ENCODE measurements at regions not wholly inside any gene's neighbourhood (a gene's known extent, or its start where the extent isn't known, plus 50 kb on each side); places are given as distances from the start of the nearest gene placed in this dataset.
A peak's percentile ranks its signal among the peaks of the same experiment; 100 is the strongest.

DNA sequence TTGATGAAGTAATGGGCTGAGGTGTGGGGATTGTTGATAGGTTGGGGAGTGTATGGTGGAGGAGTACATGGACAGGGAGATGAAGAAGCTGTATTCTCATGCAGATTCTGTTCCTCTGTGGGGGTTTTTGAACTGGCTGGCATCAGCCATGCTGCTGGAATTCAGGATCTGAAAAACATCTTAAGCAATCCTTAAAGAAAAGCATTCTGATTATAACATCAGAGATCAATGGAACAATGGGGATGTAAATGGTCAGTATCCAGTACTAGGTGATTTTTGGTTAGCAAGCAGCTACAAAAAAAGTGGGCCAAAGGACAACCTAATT lies 247.5 kb upstream of the GALNT17 start (continued):
- TF ChIP-seq, protein P1, sequence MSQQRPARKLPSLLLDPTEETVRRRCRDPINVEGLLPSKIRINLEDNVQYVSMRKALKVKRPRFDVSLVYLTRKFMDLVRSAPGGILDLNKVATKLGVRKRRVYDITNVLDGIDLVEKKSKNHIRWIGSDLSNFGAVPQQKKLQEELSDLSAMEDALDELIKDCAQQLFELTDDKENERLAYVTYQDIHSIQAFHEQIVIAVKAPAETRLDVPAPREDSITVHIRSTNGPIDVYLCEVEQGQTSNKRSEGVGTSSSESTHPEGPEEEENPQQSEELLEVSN (IDR thresholded peaks at IDR 0.05): no peak
- TF ChIP-seq JUN (IDR thresholded peaks at IDR 0.05; ENCODE audit: low read depth, low read length): no peak
- TF ChIP-seq SUZ12 (IDR thresholded peaks at IDR 0.05; ENCODE audit: low read length): no peak
- TF ChIP-seq TBP (IDR thresholded peaks at IDR 0.05; ENCODE audit: low read depth, low read length): no peak
- no peak for TF ChIP-seq CBX8 (IDR thresholded peaks at IDR 0.05; ENCODE audit: borderline replicate concordance, low read depth, low read length)
- TF ChIP-seq CTCF (IDR thresholded peaks at IDR 0.05; ENCODE audit: control extremely low read depth in 1 of 3, insufficient read depth in 1 of 3, low read depth in 1 of 3, low read length in 3 of 3): no peak
- no peak for TF ChIP-seq GTF2F1 (IDR thresholded peaks at IDR 0.05; ENCODE audit: borderline replicate concordance, low read depth, low read length)
- TF ChIP-seq HDAC2 (IDR thresholded peaks at IDR 0.05; ENCODE audit: borderline replicate concordance in 1 of 2, low read depth in 2 of 2, low read length in 2 of 2): peak in 1 of 2 experiments; percentile 45; a peak in 1 of 4 replicates

All from H1 (cell line).